GM12878 (cell line): ENCODE measurements at regions not wholly inside any gene's neighbourhood (a gene's known extent, or its start where the extent isn't known, plus 50 kb on each side); places are given as distances from the start of the nearest gene placed in this dataset.

Experiments used
- CTCF ChIP-seq, 3 experiments: IDR thresholded peaks in 2 of 3; conservative IDR thresholded peaks in 1 of 3; 2 replicates each; pipeline ENCODE4 v1.5.1; 2011; ENCODE audit warnings: low read depth in 3 of 3, low read length in 3 of 3, mild to moderate bottlenecking in 3 of 3, control low read depth in 2 of 3, moderate library complexity in 2 of 3, inconsistent platforms in 1 of 3, mixed read lengths in 1 of 3; ENCODE audit not compliant: control insufficient read depth in 2 of 3, insufficient read depth in 1 of 3; ENCODE audit errors: extremely low read depth in 1 of 3
- RELA ChIP-seq: fragments of 450-650 bp; IDR thresholded peaks from 2 replicates; pipeline ENCODE4 v1.8.0; 2014; ENCODE audit warnings: borderline replicate concordance; ENCODE audit not compliant: partially characterized antibody
- USF2 ChIP-seq: IDR thresholded peaks from 2 replicates; pipeline ENCODE4 v1.6.1; 2011; ENCODE audit warnings: low read depth, low read length, improper control_type of control experiment, borderline replicate concordance
- TF ChIP-seq, protein P1 (sequence below): IDR thresholded peaks from 2 replicates; pipeline ENCODE4 v1.6.1; 2012; ENCODE audit warnings: mild to moderate bottlenecking, low read depth, low read length

- TF ChIP-seq CTCF (IDR thresholded peaks at IDR 0.05 in 2 of 3, conservative IDR thresholded peaks at IDR 0.05 in 1 of 3; ENCODE audit: control insufficient read depth in 2 of 3, extremely low read depth in 1 of 3, insufficient read depth in 1 of 3, low read depth in 3 of 3, low read length in 3 of 3) (no peak), RELA (no peak), USF2 (no peak)
- TF ChIP-seq, protein P1, sequence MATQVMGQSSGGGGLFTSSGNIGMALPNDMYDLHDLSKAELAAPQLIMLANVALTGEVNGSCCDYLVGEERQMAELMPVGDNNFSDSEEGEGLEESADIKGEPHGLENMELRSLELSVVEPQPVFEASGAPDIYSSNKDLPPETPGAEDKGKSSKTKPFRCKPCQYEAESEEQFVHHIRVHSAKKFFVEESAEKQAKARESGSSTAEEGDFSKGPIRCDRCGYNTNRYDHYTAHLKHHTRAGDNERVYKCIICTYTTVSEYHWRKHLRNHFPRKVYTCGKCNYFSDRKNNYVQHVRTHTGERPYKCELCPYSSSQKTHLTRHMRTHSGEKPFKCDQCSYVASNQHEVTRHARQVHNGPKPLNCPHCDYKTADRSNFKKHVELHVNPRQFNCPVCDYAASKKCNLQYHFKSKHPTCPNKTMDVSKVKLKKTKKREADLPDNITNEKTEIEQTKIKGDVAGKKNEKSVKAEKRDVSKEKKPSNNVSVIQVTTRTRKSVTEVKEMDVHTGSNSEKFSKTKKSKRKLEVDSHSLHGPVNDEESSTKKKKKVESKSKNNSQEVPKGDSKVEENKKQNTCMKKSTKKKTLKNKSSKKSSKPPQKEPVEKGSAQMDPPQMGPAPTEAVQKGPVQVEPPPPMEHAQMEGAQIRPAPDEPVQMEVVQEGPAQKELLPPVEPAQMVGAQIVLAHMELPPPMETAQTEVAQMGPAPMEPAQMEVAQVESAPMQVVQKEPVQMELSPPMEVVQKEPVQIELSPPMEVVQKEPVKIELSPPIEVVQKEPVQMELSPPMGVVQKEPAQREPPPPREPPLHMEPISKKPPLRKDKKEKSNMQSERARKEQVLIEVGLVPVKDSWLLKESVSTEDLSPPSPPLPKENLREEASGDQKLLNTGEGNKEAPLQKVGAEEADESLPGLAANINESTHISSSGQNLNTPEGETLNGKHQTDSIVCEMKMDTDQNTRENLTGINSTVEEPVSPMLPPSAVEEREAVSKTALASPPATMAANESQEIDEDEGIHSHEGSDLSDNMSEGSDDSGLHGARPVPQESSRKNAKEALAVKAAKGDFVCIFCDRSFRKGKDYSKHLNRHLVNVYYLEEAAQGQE, result no peak
Measured at GRCh38 chr6:4588163-4588562, 188.0 kb upstream of the CDYL start.
